ENCODE measurements at regions not wholly inside any gene's neighbourhood (a gene's known extent, or its start where the extent isn't known, plus 50 kb on each side); places are given as distances from the start of the nearest gene placed in this dataset.

DNA sequence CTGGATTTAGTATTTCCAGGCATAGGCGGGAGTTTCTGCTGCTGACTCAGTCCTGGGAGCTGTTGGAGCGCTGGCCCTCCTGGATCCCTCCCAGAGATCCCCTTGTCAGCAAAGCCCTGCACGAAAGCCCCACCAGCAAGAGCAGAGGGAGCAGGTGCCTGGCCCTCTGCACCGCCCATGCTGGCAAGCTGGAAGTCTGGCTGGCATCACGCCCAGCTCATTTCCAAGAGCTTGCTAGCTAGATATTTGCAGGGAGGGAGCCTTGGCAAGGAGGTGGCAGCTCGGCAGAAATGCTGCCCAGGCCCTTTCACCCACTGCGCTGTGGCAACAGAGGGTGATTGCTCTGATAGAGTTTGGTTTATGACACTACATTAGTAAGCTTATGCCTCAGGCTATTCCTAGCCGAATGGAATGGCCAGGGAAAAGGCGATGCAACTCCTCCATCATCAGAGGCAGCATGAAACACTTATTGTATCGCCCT is 193.9 kb downstream of the EMP1 start:
- Histone ChIP-seq H3K27me3 (ENCODE audit: control insufficient read depth, insufficient read depth, low read length) (no peaks in the 10 kb centered on the region), H3K9ac (ENCODE audit: low read depth, low read length) (no peak overlapping the region)

DNA sequence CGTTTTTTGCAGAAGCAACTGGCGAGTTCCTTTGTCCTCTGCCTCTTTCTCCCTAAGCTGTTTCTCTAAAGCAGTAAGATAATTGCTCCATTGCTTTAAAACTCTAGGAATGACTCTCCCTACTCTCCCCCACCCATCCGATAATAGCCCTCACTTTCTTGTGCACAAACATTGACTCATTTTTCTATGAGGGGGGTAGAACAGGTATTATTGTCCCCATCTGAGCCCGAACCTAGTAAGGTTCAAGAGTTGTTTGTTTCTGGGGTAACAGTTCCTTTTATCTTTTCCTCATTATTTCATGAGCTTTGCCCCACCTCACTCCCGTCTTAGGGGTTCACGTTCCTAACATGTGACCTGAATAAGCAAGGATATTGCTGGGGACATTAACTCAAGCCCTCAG is 190.6 kb downstream of the EMP1 start:
- no peaks in the 10 kb centered on the region for H3K9me3 ChIP-seq (replicated peaks; ENCODE audit: low read length)
- no peaks in the 10 kb centered on the region for H3K36me3 ChIP-seq (ENCODE audit: insufficient read depth, low read length)
- no peak overlapping the region for H3K9ac ChIP-seq (ENCODE audit: low read depth, low read length)
- H3K27me3 ChIP-seq (ENCODE audit: control insufficient read depth, insufficient read depth, low read length) = no peaks in the 10 kb centered on the region
- no peak overlapping the region for H3K4me3 ChIP-seq (ENCODE audit: low read length)
- no peak overlapping the region for H3K4me2 ChIP-seq (ENCODE audit: low read length)
- H3K4me1 ChIP-seq (ENCODE audit: control insufficient read depth, insufficient read depth, low read length) = no peaks in the 10 kb centered on the region

More for the DNA sequence above, 193.9 kb downstream of the EMP1 start:
- Histone ChIP-seq H3K4me1 (ENCODE audit: control insufficient read depth, insufficient read depth, low read length) (no peaks in the 10 kb centered on the region), H3K9me3 (replicated peaks; ENCODE audit: low read length) (no peaks in the 10 kb centered on the region), H3K4me2 (ENCODE audit: low read length) (no peak overlapping the region), H3K36me3 (ENCODE audit: insufficient read depth, low read length) (no peaks in the 10 kb centered on the region), H3K4me3 (ENCODE audit: low read length) (no peak overlapping the region)

DNA sequence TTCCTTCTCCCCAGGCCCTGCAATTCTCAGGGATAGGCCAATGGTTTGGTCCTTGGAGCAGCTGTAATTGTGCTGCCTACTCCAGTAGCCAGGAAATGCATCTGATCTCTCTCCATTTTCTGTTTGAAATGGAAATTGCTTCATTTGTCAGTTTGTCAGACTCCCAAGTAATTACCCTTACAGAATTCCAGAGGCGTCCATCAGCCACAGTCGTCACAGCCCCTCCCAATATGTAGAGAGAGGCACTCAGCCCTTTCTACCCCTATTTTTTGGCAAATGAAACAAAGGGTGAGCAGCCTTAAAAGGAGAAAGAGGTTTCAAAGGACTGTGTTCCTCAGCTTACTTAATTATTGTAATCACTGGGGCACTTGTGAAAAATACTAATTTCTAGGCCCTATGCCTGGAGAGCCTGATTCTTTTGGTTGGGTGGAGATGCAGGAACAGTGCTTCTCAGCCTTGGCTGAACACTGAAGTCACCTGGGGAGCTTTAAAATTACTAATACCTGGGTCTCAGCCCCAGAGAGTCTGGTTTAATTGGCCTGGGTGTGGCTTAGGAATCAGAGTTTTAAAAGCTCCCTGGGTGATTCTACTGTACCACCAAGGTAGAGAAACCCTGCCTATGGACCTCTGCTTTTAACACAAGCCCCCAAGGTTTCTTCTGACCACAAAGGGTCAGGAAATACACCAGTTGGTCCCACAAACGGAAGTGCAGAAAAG is 190.0 kb downstream of the EMP1 start:
- H3K27me3 ChIP-seq (ENCODE audit: control insufficient read depth, insufficient read depth, low read length) = no peaks in the 10 kb centered on the region
- H3K9me3 ChIP-seq (replicated peaks; ENCODE audit: low read length) = no peaks in the 10 kb centered on the region
- H3K4me1 ChIP-seq (ENCODE audit: control insufficient read depth, insufficient read depth, low read length) = no peaks in the 10 kb centered on the region
- no peaks in the 10 kb centered on the region for H3K36me3 ChIP-seq (ENCODE audit: insufficient read depth, low read length)
- no peak overlapping the region for H3K4me2 ChIP-seq (ENCODE audit: low read length)
- H3K9ac ChIP-seq (ENCODE audit: low read depth, low read length) = no peak overlapping the region
- H3K4me3 ChIP-seq (ENCODE audit: low read length) = no peak overlapping the region

DNA sequence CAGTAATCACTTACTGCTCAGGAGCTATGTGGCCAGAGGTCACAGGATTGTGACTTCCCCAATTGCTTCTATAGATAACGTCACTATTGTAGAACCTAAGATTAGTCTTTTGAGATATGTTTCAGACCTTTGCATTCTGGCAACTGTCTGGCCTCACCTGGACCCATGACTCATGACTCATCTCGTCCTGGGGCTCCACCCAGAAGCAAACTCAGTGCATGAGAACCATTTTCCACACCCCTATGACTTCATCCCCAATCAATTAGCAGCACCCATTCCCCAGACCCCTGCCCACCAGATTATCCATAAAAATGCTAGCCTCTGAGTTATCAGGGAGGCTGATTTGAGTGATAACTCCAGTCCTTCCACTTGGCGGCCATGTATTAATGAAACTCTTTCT is 186.9 kb downstream of the EMP1 start:
- H3K4me1 ChIP-seq (ENCODE audit: control insufficient read depth, insufficient read depth, low read length) = no peaks in the 10 kb centered on the region
- H3K4me2 ChIP-seq (ENCODE audit: low read length) = no peak overlapping the region
- H3K4me3 ChIP-seq (ENCODE audit: low read length) = no peak overlapping the region
- no peaks in the 10 kb centered on the region for H3K27me3 ChIP-seq (ENCODE audit: control insufficient read depth, insufficient read depth, low read length)
- no peaks in the 10 kb centered on the region for H3K36me3 ChIP-seq (ENCODE audit: insufficient read depth, low read length)
- no peaks in the 10 kb centered on the region for H3K9me3 ChIP-seq (replicated peaks; ENCODE audit: low read length)
- no peak overlapping the region for H3K9ac ChIP-seq (ENCODE audit: low read depth, low read length)

DNA sequence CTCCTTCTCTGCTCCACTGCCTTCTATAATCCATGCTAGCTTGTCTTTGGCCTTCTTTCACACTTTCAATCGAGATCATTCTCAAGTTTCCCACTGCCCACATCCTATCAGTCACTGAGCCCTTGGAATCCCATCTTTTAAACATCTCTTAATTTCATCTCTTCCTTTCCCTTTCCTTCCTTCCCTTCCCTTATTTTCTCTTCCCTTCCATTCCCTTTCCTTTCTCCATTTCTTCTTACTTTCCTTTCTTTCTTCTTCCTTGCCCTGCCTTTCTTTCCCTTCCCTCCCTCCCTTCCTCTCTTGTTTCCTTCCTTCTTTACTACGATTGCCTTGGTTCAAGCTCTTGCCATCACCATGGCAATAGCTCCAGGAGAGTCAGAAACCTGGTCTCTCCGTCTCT is 183.8 kb downstream of the EMP1 start:
- no peaks in the 10 kb centered on the region for H3K36me3 ChIP-seq (ENCODE audit: insufficient read depth, low read length)
- H3K4me2 ChIP-seq (ENCODE audit: low read length) = no peak overlapping the region
- no peaks in the 10 kb centered on the region for H3K9me3 ChIP-seq (replicated peaks; ENCODE audit: low read length)
- no peak overlapping the region for H3K4me3 ChIP-seq (ENCODE audit: low read length)
- H3K27me3 ChIP-seq (ENCODE audit: control insufficient read depth, insufficient read depth, low read length) = no peaks in the 10 kb centered on the region
- no peaks in the 10 kb centered on the region for H3K4me1 ChIP-seq (ENCODE audit: control insufficient read depth, insufficient read depth, low read length)
- no peak overlapping the region for H3K9ac ChIP-seq (ENCODE audit: low read depth, low read length)

DNA sequence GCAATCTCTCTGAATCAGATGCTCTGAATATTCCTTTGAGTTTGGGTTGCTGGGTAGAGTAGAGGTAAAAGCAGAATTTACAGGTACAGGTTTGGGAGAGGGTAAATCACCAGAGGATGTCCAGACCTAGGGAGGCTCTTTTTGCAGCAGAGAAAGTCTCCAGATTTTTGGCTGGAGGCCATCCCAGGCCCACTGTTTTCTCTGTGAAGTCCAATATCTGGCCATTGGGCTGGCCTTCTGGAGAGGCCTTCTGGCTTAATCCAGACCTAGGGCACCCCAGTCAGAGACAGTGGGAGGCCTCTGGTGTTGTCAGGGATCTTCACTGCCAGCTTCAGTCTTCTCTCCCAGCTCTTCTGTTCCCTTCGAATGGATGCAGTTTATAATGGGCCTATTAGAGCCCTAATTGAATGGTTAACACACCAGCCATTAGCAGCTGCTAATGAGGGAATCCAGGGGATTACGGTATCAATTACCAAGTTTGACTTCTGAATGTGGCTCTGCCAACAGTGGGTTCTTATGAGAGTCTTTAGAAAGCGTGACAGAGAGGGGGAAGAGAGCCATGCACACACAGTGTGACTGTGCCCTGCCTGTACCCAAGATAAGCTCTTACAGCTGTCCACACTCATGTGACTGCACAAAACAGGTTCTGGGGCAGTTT is 183.1 kb downstream of the EMP1 start:
- no peak overlapping the region for H3K4me2 ChIP-seq (ENCODE audit: low read length)
- no peaks in the 10 kb centered on the region for H3K36me3 ChIP-seq (ENCODE audit: insufficient read depth, low read length)
- no peaks in the 10 kb centered on the region for H3K9me3 ChIP-seq (replicated peaks; ENCODE audit: low read length)
- H3K27me3 ChIP-seq (ENCODE audit: control insufficient read depth, insufficient read depth, low read length) = no peaks in the 10 kb centered on the region
- no peak overlapping the region for H3K4me3 ChIP-seq (ENCODE audit: low read length)
- no peaks in the 10 kb centered on the region for H3K4me1 ChIP-seq (ENCODE audit: control insufficient read depth, insufficient read depth, low read length)
- no peak overlapping the region for H3K9ac ChIP-seq (ENCODE audit: low read depth, low read length)

DNA sequence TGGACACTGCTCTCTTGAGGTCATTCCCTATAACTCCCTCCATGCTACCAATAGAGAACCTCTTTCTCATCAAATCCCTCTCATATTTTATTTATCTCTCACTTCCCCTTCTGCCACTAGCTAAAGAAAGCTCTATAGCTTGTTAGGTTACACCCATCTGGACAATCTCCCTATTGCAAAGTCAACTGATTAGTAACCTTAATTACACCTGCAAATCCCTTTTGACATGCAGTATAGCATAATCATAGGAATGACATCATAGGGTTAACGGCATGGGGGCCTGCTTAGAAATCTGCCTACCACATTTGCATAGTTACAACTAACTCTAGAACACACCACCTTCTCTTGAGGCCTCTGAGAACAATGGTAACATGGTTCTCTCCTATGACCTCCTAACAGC is 181.2 kb downstream of the EMP1 start:
- no peaks in the 10 kb centered on the region for H3K9me3 ChIP-seq (replicated peaks; ENCODE audit: low read length)
- peaks cover 12% of the 10 kb centered on the region for H3K27me3 ChIP-seq (ENCODE audit: control insufficient read depth, insufficient read depth, low read length)
- H3K4me2 ChIP-seq (ENCODE audit: low read length) = no peak overlapping the region
- no peaks in the 10 kb centered on the region for H3K36me3 ChIP-seq (ENCODE audit: insufficient read depth, low read length)
- no peaks in the 10 kb centered on the region for H3K4me1 ChIP-seq (ENCODE audit: control insufficient read depth, insufficient read depth, low read length)
- no peak overlapping the region for H3K4me3 ChIP-seq (ENCODE audit: low read length)
- no peak overlapping the region for H3K9ac ChIP-seq (ENCODE audit: low read depth, low read length)

DNA sequence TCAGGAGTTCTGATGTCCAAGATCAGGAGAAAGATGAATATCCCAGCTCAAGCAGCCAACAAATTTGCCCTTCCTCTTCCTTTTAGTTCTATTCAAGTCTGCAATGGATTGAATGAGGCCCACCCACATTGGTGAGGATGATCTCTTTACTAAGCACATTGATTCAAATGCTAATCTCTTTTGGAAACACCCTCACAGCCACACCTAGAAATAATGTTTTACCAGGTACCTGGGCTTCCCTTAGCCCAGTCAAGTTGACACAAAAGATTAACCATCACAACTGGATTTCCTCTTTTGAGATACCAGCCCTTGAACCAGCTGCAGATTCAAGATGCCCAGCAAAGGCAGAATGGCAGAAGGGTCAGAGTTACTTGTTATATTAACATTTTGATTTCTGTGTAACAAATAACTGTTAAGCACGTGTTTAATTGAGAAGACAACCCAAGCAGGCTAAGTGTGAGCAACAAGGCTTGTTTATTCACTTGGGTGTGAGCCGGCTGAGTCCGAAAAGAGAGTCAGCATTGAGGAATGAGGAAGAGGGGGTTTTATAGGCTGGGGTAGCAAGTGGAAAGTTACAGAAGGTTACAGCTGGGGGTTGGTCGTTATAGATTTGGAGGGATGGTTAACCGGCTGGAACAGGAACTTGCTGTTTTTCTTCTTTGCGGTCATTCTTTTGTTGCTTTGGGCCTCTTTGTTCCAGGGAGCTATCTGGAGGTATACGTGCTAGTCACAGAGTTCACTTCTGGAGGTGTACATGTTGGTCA is 180.3 kb downstream of the EMP1 start:
- Histone ChIP-seq H3K9ac (ENCODE audit: low read depth, low read length) (no peak overlapping the region), H3K4me3 (ENCODE audit: low read length) (no peak overlapping the region), H3K36me3 (ENCODE audit: insufficient read depth, low read length) (no peaks in the 10 kb centered on the region), H3K4me1 (ENCODE audit: control insufficient read depth, insufficient read depth, low read length) (no peaks in the 10 kb centered on the region), H3K4me2 (ENCODE audit: low read length) (no peak overlapping the region), H3K27me3 (ENCODE audit: control insufficient read depth, insufficient read depth, low read length) (peaks cover 21% of the 10 kb centered on the region), H3K9me3 (replicated peaks; ENCODE audit: low read length) (no peaks in the 10 kb centered on the region)

DNA sequence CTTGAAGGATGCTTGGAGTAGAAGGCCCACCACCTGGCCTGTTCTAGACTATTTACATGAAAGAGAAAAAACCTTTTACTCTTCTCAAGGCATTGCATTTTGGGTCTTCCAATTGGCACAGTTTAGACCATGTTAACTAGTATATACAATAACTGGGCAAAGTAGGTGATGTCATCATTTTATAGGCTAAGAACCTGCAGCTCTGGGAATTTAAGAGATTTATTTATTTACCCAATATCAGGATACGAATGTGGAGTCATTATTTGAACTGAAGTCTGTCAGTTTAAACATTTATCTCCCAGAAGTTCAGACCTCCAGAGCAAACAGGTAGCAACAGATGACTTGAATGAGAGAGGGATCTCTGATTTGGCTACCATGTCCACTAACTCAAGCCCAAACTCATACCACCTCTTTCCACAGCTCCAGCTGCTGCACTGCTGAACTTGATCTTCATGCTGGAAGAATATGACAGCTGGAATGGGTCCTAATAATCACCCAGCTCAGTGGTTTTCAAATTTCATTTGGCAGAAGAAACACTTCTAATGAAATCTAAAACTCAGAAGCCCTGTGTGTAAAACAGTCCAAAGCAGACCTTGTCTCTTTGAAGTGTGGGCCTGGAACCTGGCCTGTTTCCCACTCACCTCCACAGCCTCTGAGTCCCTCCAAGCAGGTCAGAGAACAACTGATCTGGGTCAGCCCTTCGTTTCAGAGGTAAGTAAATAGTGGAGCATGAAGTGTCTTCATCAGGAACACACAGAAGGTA is 179.2 kb downstream of the EMP1 start:
- Histone ChIP-seq H3K9me3 (replicated peaks; ENCODE audit: low read length) (no peaks in the 10 kb centered on the region), H3K4me1 (ENCODE audit: control insufficient read depth, insufficient read depth, low read length) (no peaks in the 10 kb centered on the region), H3K9ac (ENCODE audit: low read depth, low read length) (no peak overlapping the region), H3K4me3 (ENCODE audit: low read length) (no peak overlapping the region), H3K36me3 (ENCODE audit: insufficient read depth, low read length) (no peaks in the 10 kb centered on the region), H3K4me2 (ENCODE audit: low read length) (no peak overlapping the region), H3K27me3 (ENCODE audit: control insufficient read depth, insufficient read depth, low read length) (peaks cover 24% of the 10 kb centered on the region)

DNA sequence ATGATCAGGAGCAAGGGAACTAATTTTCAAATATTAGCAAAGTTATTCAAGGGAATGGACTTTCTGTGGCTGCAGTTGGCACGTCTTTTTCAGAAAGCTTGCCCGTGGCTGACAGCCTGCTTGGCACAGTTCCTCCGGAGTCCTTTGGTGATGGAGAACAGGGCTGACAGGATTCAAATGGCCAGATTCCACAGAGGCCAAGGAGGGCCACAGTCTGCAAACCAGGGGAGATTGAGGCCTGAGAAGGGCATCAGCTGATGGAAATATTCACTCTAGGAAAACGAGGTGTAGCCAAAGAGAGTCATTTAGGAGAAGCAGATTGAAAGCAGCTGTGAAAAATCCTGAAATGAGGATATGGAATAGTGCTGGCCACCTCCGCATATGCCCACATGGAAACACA is 178.3 kb downstream of the EMP1 start:
- Histone ChIP-seq H3K36me3 (ENCODE audit: insufficient read depth, low read length) (no peaks in the 10 kb centered on the region), H3K9ac (ENCODE audit: low read depth, low read length) (no peak overlapping the region), H3K4me3 (ENCODE audit: low read length) (no peak overlapping the region), H3K9me3 (replicated peaks; ENCODE audit: low read length) (no peaks in the 10 kb centered on the region), H3K4me1 (ENCODE audit: control insufficient read depth, insufficient read depth, low read length) (no peaks in the 10 kb centered on the region), H3K27me3 (ENCODE audit: control insufficient read depth, insufficient read depth, low read length) (peaks cover 24% of the 10 kb centered on the region), H3K4me2 (ENCODE audit: low read length) (no peak overlapping the region)

DNA sequence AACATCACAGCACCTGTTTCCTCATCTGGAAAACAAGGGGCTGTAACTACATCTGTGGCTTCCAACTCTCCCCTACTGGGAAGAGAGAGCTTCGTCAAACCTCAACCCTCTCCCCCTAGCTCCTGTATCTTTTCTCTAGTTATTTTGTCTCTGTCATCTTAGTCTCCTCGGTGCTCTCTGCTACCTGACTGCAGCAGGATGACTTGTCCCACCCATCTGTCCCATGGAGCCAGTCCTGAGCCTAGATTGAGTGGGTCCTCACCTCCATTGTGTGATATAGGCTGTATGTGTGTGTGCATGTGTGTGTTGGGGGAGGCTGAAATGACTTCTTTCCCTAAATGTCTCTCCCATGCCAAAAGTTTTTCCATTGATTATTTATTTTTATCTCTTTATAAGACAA is 177.3 kb downstream of the EMP1 start:
- no peaks in the 10 kb centered on the region for H3K4me1 ChIP-seq (ENCODE audit: control insufficient read depth, insufficient read depth, low read length)
- H3K27me3 ChIP-seq (ENCODE audit: control insufficient read depth, insufficient read depth, low read length) = peaks cover 24% of the 10 kb centered on the region
- no peak overlapping the region for H3K9ac ChIP-seq (ENCODE audit: low read depth, low read length)
- no peaks in the 10 kb centered on the region for H3K36me3 ChIP-seq (ENCODE audit: insufficient read depth, low read length)
- H3K9me3 ChIP-seq (replicated peaks; ENCODE audit: low read length) = no peaks in the 10 kb centered on the region
- H3K4me3 ChIP-seq (ENCODE audit: low read length) = no peak overlapping the region
- no peak overlapping the region for H3K4me2 ChIP-seq (ENCODE audit: low read length)
